ENCODE measurements at regions not wholly inside any gene's neighbourhood (a gene's known extent, or its start where the extent isn't known, plus 50 kb on each side); places are given as distances from the start of the nearest gene placed in this dataset.

DNA sequence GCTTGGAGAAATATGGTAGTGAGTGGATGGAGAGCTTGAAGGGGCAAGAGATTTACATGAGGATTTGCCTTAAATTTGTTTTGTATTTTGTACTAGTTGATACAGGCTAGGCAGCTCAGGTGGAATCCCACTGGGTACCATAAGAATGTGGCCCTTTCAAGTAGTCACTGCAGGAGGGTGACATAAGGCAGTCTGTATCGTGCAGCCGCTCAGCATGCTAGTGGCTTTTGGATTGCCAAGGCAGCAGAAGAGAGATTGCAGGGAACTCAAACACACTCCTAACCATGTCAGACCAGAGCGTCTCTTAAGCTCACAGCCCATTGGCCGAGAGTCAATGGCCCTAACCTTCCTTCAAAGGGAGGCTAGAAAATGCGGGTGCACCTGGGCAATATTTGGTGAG is 420.0 kb downstream of the ADGRL2 start:
- DNase-seq = no peak

DNA sequence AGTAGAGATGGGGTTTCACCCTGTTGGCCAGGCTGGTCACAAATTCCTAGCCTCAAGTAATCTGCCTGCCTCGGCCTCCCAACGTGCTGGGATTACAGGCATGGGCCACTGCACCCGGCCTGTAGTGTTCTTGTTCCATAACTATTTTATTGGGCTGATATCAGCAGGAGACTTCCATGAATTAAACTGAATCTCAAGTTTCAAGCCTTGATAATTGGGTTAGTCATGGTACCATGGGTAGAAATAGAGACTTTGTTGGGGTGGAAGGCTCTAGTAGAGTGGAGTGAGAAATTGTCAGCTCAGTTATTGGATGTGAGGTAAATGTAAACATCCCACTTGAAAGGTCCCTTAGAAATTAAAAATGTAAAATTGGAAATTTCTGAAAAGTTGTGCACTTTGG is 419.1 kb downstream of the ADGRL2 start:
- DNase-seq = no peak

DNA sequence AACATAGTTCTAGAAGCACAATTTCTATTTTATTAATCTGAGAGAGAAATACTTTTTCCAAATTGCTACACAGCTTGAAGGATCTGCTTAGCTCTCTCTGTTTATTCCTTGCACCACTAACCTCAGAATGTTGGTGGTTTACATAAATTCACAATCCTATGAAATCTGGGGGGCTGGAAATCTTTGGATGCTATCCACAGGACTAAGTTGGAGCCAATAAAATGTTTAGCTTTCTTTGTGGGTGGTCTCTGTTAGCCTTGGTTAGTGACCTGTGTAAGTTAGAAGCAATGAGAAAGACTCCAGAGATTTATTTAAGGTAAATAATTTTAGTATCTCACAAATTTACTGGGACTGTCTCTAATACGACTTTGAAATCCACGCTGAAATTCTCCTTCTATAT is 418.1 kb downstream of the ADGRL2 start:
- DNase-seq = no peak

DNA sequence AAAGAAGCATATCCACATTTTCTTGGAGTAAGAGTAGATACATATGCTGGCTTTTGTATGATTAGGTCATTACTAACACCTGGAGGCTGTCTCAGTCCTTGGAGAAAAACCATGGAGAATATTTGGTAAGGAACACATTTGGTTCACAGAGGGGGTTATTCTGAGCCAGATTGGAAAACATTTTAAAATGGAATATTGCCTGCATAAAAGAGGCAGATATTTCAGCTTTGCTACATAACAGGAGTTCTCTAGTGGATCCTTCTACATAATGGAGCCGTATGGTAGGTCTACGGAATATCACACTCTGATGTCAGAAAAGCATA is 415.1 kb downstream of the ADGRL2 start:
- no peak for DNase-seq

DNA sequence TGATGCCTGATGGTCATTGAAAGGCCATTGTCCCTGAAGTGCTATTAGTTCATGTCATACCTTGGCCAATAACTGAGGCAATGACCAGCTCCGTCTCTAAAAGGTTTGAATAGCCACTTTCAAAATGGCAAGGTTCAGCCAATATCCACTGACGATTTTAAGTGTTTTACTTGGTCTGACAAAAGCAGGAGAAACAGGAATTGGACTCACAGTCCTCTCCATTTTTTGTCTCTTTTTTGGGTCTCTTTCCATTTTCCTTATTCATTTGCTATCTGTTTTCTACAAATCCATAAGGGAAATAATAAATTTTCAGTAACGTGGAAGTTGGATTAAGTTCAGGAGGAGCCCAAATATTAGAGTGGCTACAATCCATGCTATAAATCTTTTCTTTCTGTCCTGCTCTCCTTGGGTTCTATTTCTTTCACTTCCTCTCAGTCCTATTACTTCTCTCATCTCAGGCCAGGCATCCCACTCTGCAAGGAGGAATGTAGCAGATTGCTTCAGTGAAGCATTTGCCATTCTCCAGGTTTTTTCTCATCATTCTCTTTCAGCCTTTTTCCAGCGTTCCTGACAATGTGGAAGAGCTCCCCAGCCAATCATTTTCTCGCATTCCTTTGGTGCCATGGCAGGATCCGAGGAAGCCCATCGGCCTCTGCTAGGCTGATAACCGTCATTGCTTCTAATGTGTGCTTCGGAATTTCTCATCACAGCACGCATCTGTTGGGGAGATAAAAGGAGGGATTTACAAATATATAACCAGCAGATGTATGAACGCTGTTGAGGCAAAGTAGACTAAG is 414.5 kb downstream of the ADGRL2 start:
- DNase-seq = no peak

DNA sequence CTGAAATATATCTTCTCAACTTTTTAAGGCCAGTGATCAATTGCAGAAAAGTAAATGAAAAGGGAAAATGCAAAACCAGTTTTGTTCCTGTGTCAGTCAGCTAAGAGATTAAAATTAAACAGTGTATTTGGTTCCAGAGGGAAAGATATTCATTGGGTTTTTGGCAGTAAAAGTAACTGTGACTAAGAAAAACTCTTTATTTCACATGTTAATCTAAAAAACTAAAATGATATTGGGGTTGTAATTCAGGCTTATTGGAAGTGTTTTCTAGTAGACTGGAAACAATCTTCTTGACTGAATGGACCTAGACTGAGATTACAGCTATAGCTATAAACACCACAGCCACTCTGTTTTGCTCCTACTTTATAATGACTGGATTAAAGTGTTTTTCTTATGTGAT is 413.9 kb downstream of the ADGRL2 start:
- DNase-seq = no peak

DNA sequence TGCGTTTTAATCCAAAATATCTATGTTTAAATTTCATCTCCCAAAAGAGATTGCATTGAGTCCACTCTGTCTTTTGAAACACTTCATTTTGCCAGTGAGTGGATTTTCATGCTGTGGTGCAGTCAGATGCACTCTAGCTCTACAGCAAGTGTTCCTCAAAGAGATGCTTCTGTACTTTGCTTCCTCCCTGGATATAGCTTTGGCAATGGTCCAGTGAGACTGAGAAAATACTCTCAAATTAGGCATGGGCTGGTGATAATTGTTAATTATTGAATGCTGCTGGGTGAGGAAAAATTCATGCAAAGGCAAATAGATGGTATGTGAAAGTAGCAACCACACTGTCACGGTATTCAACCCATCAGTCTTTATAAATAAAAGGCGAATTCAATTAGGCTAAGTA is 396.9 kb downstream of the ADGRL2 start:
- DNase-seq = no peak

DNA sequence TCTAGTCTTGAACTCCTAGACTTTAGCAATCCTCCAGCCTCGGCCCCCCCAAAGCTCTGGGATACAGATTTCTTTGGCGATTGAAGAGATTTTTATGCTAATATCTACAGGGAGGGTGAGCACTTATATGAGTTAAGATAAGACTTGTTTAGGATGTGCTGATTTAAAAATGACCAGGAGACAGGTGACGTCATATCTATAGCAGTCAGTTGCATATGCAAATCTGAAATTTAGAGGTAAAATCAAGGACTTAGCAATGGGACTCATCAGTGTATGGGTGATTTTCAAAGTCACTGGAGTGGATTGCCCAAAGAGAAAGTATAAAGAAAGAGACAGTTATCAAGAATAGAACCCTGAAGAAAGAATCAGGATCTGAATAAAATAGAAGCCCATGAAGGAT is 394.5 kb downstream of the ADGRL2 start:
- no peak for DNase-seq

DNA sequence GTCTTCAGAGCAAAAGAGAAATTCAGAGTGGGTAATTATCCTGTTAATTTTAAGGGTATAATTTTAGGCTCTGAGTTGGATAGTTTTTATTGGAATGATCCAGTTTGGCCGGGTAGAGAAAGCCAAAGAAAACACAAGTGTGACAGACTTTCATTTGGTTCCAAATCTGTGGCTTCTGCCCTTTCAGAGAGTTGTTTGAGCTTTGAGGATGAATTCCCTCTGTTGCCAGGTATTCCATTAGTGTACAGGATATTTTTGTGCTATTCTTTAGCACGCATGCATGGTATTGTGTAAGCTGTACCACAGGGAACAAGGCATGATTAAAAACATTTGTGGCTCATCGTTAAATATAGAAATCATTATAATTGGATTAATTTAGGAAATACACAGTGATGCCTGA is 384.4 kb downstream of the ADGRL2 start:
- no peak for DNase-seq

DNA sequence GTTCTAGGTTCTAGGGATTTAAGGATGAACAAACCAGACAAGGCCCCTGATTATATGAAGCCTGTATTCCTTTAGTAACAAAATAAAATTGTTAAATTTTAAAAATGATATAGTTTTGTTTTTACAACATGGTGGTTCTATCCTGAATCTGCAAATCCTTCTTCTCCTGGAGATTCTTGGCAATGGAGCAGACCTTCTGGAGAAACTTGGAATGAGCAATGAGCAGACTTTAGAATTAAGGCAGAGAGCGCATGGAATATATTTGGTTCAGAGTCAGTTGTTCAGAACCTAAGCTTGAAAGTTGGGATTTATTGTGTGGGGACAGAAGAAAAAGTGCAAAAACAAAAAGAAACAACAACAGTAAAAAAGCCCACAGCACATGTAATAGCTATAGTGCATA is 381.1 kb downstream of the ADGRL2 start:
- no peak for DNase-seq

DNA sequence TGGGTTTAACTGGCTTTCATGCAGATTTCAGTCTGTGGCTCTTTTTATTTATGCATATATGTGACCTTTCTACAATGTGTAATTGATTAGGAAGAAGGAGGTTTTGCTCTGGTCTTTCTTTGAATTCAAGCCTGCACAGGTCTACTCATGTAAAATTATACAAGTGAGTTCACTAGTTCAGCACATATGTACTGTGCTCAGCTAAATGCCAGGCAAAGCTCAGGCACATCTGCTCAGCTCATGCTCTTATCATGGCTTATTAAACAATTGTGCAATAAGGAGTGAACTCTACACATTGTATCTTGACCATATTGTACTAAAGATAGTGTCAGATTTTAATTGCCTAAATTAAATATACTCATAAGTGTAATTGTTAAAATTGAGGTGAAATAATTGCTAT is 378.4 kb downstream of the ADGRL2 start:
- no peak for DNase-seq

DNA sequence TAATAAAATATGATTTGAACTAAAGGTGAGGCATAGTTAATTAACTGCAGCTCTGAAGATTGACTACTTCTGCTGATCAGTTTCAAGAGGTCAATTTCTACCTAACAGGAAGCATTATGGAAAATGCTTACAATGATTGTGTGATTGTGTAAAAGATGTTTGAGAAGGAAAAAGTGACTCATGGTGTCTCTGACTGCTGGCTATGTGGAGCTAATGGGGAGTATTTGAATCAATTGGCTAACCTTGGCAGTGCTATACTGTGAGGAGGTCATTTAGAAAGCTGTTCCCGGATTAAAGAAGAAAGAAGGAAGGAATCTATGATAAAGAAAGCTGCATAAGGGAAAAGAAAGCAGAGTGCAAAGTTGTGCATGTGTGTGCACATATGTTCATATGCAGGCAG is 376.5 kb downstream of the ADGRL2 start:
- DNase-seq = no peak

DNA sequence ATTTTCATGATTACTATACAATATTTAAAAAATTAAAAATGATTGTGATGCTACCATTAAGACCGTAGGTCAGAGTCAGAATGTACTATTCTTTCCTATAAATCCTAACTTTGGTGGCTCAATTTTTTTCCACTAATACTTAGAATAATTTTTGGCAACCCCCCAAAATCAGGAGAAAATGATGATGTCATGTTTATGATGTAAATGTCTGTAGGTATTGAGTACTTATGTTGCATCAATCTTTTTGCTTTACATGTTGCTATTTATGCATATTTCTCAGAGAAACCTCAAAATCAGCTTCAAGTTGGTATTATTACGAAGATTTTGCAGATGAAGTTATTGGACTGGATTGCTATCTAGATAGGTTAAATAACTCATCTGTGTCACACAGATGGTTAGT is 371.2 kb downstream of the ADGRL2 start:
- no peak for DNase-seq

DNA sequence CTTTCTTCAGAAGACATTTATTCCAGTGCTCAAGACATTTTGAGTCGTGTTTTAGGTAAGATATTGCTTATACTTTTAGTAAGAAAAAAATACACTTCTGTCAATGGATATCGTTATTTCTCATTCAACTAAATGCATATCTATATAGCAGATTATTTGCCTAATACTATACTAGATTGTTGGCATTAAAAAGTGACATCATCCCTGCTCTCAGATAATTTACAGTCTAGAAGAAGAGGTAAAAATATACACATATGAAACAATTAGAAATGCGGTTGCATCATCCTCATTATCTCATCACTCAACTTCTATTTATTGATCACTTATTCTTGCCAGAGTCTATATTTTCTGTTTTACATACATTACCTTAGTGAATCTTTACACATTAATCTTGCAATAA is 367.7 kb downstream of the ADGRL2 start:
- DNase-seq = no peak

DNA sequence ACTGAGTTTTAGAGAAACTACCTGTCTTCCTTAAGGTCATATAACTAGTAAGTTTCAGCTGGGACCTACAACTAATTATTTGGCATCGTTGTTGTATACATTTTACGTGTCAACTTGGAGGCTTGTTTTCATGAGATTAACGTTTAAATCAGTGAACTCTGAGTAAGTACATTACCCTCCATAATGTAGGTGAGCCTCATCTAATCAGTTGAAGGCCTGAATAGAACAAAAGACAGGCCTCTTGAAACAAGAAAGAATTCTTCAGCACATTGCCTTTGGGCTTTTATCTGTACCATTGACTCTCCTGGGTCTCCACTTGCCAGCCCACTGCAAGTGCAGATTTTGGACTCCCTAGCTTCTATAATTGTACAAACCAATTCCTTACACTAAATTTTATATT is 364.6 kb downstream of the ADGRL2 start:
- DNase-seq = no peak

DNA sequence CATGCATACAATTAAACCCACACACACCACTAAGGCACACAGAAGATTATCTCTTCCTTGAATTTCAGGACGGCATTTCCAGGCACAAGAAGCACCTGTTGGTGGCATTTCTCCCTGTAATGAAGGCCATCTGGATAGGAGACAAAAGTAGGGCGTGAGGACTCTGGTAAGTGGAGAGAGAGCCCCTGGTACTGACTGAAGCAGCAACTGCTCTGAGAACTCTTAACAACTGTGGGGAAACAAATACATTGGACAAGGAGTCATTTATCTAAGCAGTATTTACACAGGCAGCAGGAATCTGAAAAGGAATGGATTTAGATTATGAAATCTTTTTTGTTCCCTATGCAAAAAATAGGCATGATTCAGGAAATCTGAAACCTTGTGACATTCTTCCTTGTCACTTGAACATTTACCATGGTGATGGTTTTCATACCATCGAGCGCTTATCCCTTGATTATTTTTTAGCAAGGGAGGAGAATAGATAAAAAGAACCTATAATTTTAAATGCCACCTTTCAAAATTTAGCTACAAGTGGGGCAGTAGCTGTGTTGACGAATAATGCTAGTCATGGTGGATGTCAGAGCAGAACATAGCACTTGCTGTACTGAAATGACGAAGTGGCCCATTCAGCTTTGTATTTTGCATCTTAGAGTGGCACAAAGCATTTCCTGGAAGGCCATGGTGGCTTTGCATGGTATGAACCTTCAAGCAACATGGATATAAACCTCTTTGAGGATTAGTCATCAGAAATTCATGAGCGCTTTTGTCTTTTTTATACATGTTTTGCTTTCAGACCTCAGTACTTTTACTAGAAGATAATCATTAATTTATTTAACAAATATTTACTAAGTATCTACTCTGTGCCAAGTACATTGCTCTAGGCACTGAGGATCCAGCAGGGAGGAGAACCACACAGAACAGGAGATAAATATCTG is 362.0 kb downstream of the ADGRL2 start:
- DNase-seq = no peak

DNA sequence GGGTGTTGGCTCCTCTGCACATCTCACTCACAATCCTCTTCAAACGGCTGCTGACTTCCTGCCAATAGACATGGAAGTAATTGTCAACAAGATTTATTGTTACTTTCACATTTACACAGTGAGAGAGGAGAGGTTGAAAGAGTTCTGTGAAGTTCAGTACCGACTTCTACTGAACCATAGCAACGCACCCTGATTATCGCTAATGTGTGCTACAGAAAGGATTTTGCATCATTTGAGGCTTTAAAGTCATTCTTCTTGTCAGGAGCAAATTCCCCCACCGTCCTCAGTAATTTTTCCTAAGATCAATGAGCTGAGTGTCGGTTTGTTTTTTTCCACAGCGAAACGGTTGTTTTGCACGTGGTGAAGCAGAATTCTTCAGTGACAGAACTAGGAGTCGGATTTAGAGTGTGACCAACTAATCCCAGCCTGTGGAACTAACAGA is 361.0 kb downstream of the ADGRL2 start:
- DNase-seq = no peak

DNA sequence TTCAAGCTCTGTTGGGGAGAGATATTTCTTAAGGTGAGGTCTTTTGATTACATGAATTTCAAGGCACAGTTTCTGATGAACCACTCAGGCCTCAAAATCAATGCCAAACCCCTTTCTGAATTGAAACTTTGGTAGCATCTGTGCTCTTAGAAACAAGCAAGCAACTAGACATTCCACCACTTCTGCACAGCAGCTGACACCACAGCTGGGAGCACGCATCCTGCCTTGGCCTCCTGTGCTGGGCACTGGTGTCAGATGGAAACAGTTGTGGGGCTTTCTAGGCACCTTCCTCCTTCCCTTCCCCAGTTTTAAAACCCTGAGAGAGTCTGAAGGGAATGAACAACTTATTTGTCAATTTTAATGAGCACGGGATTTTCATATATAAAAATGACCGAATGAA is 360.2 kb downstream of the ADGRL2 start:
- DNase-seq = no peak

DNA sequence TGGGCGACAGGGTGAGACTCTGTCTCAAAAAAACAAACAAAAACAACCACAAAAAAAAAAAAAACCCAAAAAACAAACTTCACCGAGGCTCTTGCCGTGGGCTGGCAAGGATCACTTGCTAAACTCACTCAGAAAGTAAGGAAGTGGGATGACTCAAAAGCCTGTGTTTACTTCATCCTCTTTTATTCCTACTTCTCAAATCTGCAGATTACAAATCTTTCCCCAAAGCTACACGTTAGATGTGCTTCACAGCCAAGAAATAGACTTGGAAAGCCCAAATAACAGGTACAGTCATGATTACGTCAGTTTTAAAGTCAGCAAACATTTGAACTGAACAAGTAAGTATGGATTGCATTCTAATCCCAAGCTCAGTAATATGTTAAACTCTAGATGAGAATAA is 359.3 kb downstream of the ADGRL2 start:
- DNase-seq = no peak

DNA sequence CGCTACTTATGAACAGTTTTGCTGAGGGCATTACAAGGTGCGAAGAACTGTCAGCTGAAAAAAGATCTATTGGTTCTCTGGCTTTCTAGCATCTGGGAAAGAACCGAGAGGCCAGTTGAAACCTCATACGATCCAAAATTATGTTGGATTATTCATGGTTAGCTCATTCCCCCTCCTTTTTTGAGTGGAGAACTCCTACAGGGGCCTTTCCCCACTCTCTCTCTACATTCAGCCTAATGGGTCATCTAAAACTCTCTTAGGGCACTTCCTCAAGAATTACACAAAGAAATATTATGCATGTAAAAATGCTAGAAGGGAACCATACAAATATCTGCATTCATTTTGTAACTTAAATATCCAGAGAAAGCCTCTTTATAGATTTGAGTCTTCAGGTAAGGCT is 358.2 kb downstream of the ADGRL2 start:
- no peak for DNase-seq

DNA sequence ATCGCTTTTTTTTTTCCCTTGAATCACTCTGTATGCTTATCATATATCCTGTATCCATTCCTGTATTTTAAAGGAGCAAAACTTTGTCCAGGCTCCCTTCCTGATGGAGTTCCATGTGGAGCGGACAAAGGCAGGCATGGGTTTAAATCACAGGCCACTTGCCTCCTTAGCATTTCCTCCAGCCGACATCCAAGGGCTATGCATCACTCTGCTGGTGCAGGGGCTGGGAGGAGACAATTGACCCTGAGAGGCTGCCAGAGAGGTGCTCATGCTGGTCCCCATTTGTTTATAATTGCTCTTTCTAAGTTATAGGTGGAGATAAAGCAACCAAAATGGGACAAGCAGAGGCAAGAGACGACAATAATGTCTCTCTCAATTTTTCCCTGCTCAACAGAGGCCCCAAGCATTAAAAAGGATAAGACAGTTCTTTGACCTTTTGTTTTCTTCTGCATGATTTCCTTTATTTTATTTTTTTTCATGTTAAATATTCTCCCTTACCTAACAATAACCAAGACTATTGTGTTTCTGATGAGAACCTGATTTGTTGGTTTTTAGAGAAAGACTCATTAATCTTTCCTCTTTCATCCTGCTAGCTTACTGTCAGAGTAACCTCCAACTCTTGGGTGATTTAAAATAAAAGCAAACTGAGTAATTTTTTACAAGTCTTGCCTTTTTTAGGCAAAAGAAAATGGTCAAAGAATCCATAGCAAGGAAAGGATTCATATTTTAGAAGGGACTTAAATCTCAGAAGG is 353.7 kb downstream of the ADGRL2 start:
- DNase-seq = no peak

DNA sequence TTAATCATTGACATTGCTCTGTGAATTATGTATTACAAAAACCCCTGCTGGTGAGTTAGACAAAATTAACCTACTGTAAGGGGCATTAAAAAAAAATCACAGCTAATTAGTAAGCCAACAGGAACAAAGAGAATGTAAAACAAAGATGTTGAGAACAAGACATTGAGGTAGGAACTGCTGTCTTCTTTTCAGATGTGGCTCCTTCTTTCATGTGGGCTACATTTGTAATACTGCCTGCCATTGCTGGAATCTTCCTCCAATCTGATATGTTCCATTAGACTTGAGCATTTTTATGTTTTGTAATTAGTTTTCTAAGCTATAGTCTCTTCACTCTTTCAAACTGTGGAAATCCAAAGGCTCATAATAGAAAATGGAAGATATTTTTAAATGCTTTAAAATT is 353.0 kb downstream of the ADGRL2 start:
- no peak for DNase-seq

DNA sequence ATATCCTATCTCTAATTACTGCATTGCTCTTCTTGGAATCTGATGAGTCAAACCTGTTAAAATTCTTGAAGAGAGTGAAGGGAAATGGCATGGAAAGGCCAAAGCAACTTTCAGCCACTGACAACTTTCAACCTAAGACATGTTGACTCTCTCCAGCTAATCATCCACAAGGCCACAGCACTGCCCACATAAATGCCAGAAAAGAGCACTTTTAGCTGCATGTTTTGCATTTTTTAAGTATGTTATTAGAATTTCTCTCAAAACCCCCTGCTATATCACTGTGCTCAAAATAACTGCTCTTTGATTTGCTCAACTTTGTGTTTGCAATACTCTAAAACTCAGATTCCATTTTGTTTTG is 352.5 kb downstream of the ADGRL2 start:
- DNase-seq = no peak
